ENCODE measurements at regions not wholly inside any gene's neighbourhood (a gene's known extent, or its start where the extent isn't known, plus 50 kb on each side); places are given as distances from the start of the nearest gene placed in this dataset.
A peak's percentile ranks its signal among the peaks of the same experiment; 100 is the strongest.

DNA sequence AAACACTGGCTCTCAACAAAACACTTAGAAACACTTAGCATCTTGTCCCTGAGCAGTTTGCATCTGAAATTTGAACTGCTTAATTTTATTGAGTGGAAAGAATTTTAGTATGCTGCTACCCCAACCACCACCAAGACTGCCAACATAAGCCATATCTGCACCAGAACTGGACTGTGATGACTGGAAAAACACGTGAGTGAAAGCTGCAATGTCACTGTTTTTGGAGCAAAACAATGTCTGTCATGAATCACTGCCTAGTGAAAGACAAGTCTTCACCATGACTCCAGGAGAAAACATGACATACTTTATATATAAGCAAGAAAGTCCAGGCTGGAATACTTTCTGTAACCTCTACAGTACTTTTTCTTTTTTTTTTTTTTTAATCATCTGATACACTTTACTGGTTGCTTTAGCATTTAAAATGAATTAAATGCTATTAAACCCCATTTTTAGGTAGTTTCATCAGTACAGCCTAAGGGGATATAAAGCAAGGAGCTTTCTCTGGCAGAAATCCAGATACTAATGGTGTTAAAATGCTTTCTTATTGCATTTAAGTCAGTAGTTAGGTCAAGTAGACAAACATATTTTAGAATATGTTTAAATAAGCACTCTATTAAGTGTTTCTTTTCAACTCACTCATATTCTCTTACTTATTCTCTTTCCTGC lies 2129.4 kb upstream of the PIK3C3 start:
- no peak overlapping the region for H3K4me3 ChIP-seq (replicated peaks in 1 of 3; ENCODE audit: insufficient read depth in 1 of 3, low read depth in 1 of 3, low read length in 3 of 3)
- DNase-seq (ENCODE audit: low read depth, low spot score) (peak; percentile 41), FAIRE-seq (no peak)
- TF ChIP-seq, protein P1, sequence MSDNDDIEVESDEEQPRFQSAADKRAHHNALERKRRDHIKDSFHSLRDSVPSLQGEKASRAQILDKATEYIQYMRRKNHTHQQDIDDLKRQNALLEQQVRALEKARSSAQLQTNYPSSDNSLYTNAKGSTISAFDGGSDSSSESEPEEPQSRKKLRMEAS (IDR thresholded peaks at IDR 0.05; ENCODE audit: insufficient read depth, insufficient read length): no peak
- no peak for TF ChIP-seq MYC (IDR thresholded peaks at IDR 0.05; ENCODE audit: low read depth, low read length)
- peak; percentile 1 for TF ChIP-seq JUN (IDR thresholded peaks at IDR 0.05; ENCODE audit: borderline replicate concordance, insufficient read depth, insufficient read length, low read depth)
- no peak for TF ChIP-seq EZH2 (IDR thresholded peaks at IDR 0.05; ENCODE audit: borderline replicate concordance, low read depth, low read length, severe bottlenecking)
- no peaks in the 10 kb centered on the region for H3K36me3 ChIP-seq (ENCODE audit: control insufficient read depth in 2 of 2, extremely low read depth in 1 of 2, insufficient read depth in 2 of 2, low read length in 2 of 2)
- no peak overlapping the region for H3K4me2 ChIP-seq (ENCODE audit: insufficient read depth, low read length)
- CTCF ChIA-PET: interaction anchor here (0.7 kb wide), 1 partner anchor 1608 kb away, joined by 3 read pairs; no protein-coding TSS in a partner anchor
- intact Hi-C loops (cut with micrococcal nuclease): no loop called here
- BruUV-seq (replicated peaks): no TSS peak
- no peak overlapping the region for H3K9ac ChIP-seq (replicated peaks; ENCODE audit: extremely low read depth, insufficient read depth, low read length)
- no peaks in the 10 kb centered on the region for H3K9me3 ChIP-seq (replicated peaks; ENCODE audit: control insufficient read depth, insufficient read depth, low read length)
- POLR2A ChIA-PET: no interaction called here
- H3K9me1 ChIP-seq (replicated peaks; ENCODE audit: control insufficient read depth, extremely low read depth, insufficient read depth, low read length): no peaks in the 10 kb centered on the region
- dilution Hi-C loops (cut with MboI; ENCODE audit: extremely low pct_ligation_motif_present, low sequenced_read_pairs): no loop called here
- H3K27me3 ChIP-seq (ENCODE audit: control insufficient read depth in 2 of 2, insufficient read depth in 2 of 2, low read length in 2 of 2): no peaks in the 10 kb centered on the region
- H3K27ac ChIP-seq (ENCODE audit: insufficient read depth, low read depth, low read length): no peak overlapping the region
- H3K79me2 ChIP-seq (ENCODE audit: control insufficient read depth, insufficient read depth, low read length): no peaks in the 10 kb centered on the region
- H4K20me1 ChIP-seq (replicated peaks; ENCODE audit: control insufficient read depth, extremely low read depth, insufficient read depth, low read length): no peaks in the 10 kb centered on the region
- H2AFZ ChIP-seq (ENCODE audit: low read depth, low read length): no peak overlapping the region
- H3K4me1 ChIP-seq (ENCODE audit: control insufficient read depth, extremely low read depth, insufficient read depth, low read length): no peaks in the 10 kb centered on the region

DNA sequence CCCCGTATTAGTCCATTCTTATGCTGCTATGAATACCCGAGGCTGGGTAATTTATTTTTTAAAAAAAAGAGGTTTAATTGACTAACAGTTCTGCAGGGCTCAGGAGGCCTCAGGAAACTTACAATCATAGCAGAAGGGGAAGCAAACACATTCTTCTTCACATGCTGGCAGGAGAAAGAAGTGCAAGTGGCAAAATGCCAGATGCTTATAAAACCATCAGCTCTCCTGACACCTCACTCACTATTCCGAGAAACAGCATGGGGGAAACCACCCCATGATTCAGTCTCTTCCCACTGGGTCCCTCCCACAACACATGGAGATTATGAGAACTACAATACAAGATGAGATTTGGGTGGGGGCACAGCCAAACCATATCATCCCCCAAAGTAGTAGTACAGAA lies 2148.5 kb upstream of the PIK3C3 start:
- Histone ChIP-seq H4K20me1 (replicated peaks; ENCODE audit: control insufficient read depth, extremely low read depth, insufficient read depth, low read length) (no peaks in the 10 kb centered on the region), H3K27me3 (ENCODE audit: control insufficient read depth in 2 of 2, insufficient read depth in 2 of 2, low read length in 2 of 2) (no peaks in the 10 kb centered on the region), H3K36me3 (ENCODE audit: control insufficient read depth in 2 of 2, extremely low read depth in 1 of 2, insufficient read depth in 2 of 2, low read length in 2 of 2) (no peaks in the 10 kb centered on the region), H3K4me3 (replicated peaks in 1 of 3; ENCODE audit: insufficient read depth in 1 of 3, low read depth in 1 of 3, low read length in 3 of 3) (no peak overlapping the region), H3K9me1 (replicated peaks; ENCODE audit: control insufficient read depth, extremely low read depth, insufficient read depth, low read length) (no peaks in the 10 kb centered on the region), H3K4me2 (ENCODE audit: insufficient read depth, low read length) (no peak overlapping the region), H3K4me1 (ENCODE audit: control insufficient read depth, extremely low read depth, insufficient read depth, low read length) (no peaks in the 10 kb centered on the region), H3K9me3 (replicated peaks; ENCODE audit: control insufficient read depth, insufficient read depth, low read length) (no peaks in the 10 kb centered on the region), H3K9ac (replicated peaks; ENCODE audit: extremely low read depth, insufficient read depth, low read length) (no peak overlapping the region), H3K27ac (ENCODE audit: insufficient read depth, low read depth, low read length) (no peak overlapping the region), H2AFZ (ENCODE audit: low read depth, low read length) (no peak overlapping the region), H3K79me2 (ENCODE audit: control insufficient read depth, insufficient read depth, low read length) (no peaks in the 10 kb centered on the region)
- BruUV-seq (replicated peaks): no TSS peak
- no peak for FAIRE-seq
- CTCF ChIA-PET: no interaction called here
- TF ChIP-seq POLR2AphosphoS5 (IDR thresholded peaks at IDR 0.05; ENCODE audit: insufficient read depth, low read depth, low read length) (no peak), MYC (IDR thresholded peaks at IDR 0.05; ENCODE audit: low read depth, low read length) (no peak), JUN (IDR thresholded peaks at IDR 0.05; ENCODE audit: borderline replicate concordance, insufficient read depth, insufficient read length, low read depth) (no peak), FOS (IDR thresholded peaks at IDR 0.05; ENCODE audit: borderline replicate concordance, insufficient read depth, low read length) (no peak), POLR2A (IDR thresholded peaks at IDR 0.05; ENCODE audit: low read depth, low read length) (no peak), EZH2 (IDR thresholded peaks at IDR 0.05; ENCODE audit: borderline replicate concordance, low read depth, low read length, severe bottlenecking) (no peak), GATA2 (IDR thresholded peaks at IDR 0.05; ENCODE audit: insufficient read depth, insufficient read length, low read depth, low read length) (no peak)
- TF ChIP-seq, protein P1 (IDR thresholded peaks at IDR 0.05; ENCODE audit: insufficient read depth, insufficient read length): no peak
- TF ChIP-seq, protein P2, sequence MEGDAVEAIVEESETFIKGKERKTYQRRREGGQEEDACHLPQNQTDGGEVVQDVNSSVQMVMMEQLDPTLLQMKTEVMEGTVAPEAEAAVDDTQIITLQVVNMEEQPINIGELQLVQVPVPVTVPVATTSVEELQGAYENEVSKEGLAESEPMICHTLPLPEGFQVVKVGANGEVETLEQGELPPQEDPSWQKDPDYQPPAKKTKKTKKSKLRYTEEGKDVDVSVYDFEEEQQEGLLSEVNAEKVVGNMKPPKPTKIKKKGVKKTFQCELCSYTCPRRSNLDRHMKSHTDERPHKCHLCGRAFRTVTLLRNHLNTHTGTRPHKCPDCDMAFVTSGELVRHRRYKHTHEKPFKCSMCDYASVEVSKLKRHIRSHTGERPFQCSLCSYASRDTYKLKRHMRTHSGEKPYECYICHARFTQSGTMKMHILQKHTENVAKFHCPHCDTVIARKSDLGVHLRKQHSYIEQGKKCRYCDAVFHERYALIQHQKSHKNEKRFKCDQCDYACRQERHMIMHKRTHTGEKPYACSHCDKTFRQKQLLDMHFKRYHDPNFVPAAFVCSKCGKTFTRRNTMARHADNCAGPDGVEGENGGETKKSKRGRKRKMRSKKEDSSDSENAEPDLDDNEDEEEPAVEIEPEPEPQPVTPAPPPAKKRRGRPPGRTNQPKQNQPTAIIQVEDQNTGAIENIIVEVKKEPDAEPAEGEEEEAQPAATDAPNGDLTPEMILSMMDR (IDR thresholded peaks at IDR 0.05; ENCODE audit: extremely low read depth in 1 of 2, insufficient read depth in 1 of 2, low read depth in 1 of 2, low read length in 2 of 2): no peak
- intact Hi-C loops (cut with micrococcal nuclease) (no loop called here), dilution Hi-C loops (cut with MboI; ENCODE audit: extremely low pct_ligation_motif_present, low sequenced_read_pairs) (no loop called here)
- DNase-seq (ENCODE audit: low read depth, low spot score): no peak
- POLR2A ChIA-PET: no interaction called here

Data from endothelial cell of umbilical vein (primary cell).